Neural cell (in vitro differentiated cells): ENCODE measurements at regions not wholly inside any gene's neighbourhood (a gene's known extent, or its start where the extent isn't known, plus 50 kb on each side); places are given as distances from the start of the nearest gene placed in this dataset.

Experiments used
- H2AFZ ChIP-seq: fragments of 200-600, 300-800 bp; sonication (generic), shearing (Covaris generic); 2 replicates; pipeline ENCODE4 v1.6.0; 2014; ENCODE audit warnings: low read depth, mild to moderate bottlenecking, antibody characterized with exemption, low read length, moderate library complexity
- H3F3A ChIP-seq: fragments of 200-600 bp; shearing (Covaris generic); 2 replicates; pipeline ENCODE4 v1.6.1; 2016; ENCODE audit warnings: mild to moderate bottlenecking, moderate library complexity, mixed read lengths, antibody characterized with exemption, low read length; ENCODE audit not compliant: insufficient read depth, poor library complexity, severe bottlenecking
- H3K27ac ChIP-seq: fragments of 200-600, 300-800 bp; sonication (generic), shearing (Covaris generic); 2 replicates; pipeline ENCODE4 v1.5.1; 2014; ENCODE audit warnings: mild to moderate bottlenecking, low read length, moderate library complexity
- H3K27me3 ChIP-seq: fragments of 300-800, 200-600 bp; sonication (generic), shearing (Covaris generic); 2 replicates; pipeline ENCODE4 v1.6.0; 2014; ENCODE audit warnings: mild to moderate bottlenecking, low read depth, low read length, moderate library complexity; ENCODE audit not compliant: insufficient read depth
- H3K36me3 ChIP-seq: fragments of 300-800, 200-600 bp; sonication (generic), shearing (Covaris generic); 2 replicates; pipeline ENCODE4 v1.5.1; 2014; ENCODE audit warnings: mild to moderate bottlenecking, antibody characterized with exemption, low read length, moderate library complexity; ENCODE audit not compliant: insufficient read depth
- H3K4me2 ChIP-seq: fragments of 300-800, 200-600 bp; sonication (generic), shearing (Covaris generic); 2 replicates; pipeline ENCODE4 v1.6.0; 2014; ENCODE audit warnings: mild to moderate bottlenecking, low read length
- H3K4me3 ChIP-seq: fragments of 300-800, 200-600 bp; sonication (generic), shearing (Covaris generic); 2 replicates; pipeline ENCODE4 v1.5.1; 2014; ENCODE audit warnings: mild to moderate bottlenecking, low read length, moderate library complexity
- H3K79me2 ChIP-seq: fragments of 200-600 bp; shearing (Covaris generic); replicated peaks from 2 replicates; pipeline ENCODE4 v1.6.0; 2014; ENCODE audit warnings: mild to moderate bottlenecking, low read length, moderate library complexity; ENCODE audit not compliant: insufficient read depth
- H3K9ac ChIP-seq: fragments of 300-800, 200-600 bp; sonication (generic), shearing (Covaris generic); 2 replicates; pipeline ENCODE4 v1.6.1; 2016; ENCODE audit warnings: mild to moderate bottlenecking, low read length, mixed read lengths
- H3K9me2 ChIP-seq: fragments of 200-600 bp; shearing (Covaris generic); 2 replicates; pipeline ENCODE4 v1.6.1; 2016; ENCODE audit warnings: mild to moderate bottlenecking, low read length, mixed read lengths; ENCODE audit not compliant: insufficient read depth
- H3K9me3 ChIP-seq: fragments of 200-600, 300-800 bp; sonication (generic), shearing (Covaris generic); 2 replicates; pipeline ENCODE4 v1.6.1; 2016; ENCODE audit warnings: mild to moderate bottlenecking, mixed run types, low read length, moderate library complexity, mixed read lengths
- H4K20me1 ChIP-seq: fragments of 200-600 bp; shearing (Covaris generic); 2 replicates; pipeline ENCODE4 v1.6.1; 2016; ENCODE audit warnings: mild to moderate bottlenecking, mixed run types; ENCODE audit not compliant: insufficient read depth
- EP300 ChIP-seq: fragments of 450-650 bp; conservative IDR thresholded peaks from 2 replicates; pipeline ENCODE4 v1.6.1; 2014; ENCODE audit warnings: antibody characterized with exemption, mild to moderate bottlenecking, moderate library complexity; ENCODE audit not compliant: poor library complexity, severe bottlenecking
- EZH2 ChIP-seq: fragments of 200-600, 300-800 bp; shearing (Covaris generic), sonication (generic); IDR thresholded peaks from 2 replicates; pipeline ENCODE4 v1.6.1; 2014; ENCODE audit warnings: antibody characterized with exemption, low read length, borderline replicate concordance, mild to moderate bottlenecking; ENCODE audit not compliant: insufficient read depth, poor library complexity, severe bottlenecking
- MXI1 ChIP-seq: fragments of 450-650 bp; conservative IDR thresholded peaks from 2 replicates; pipeline ENCODE4 v1.6.1; 2014; ENCODE audit warnings: antibody characterized with exemption, mild to moderate bottlenecking; ENCODE audit not compliant: poor library complexity, severe bottlenecking
- POLR2AphosphoS5 ChIP-seq: IDR thresholded peaks from 2 replicates; pipeline ENCODE4 v1.6.1; 2012
- RAD21 ChIP-seq: fragments of 450-650 bp; conservative IDR thresholded peaks from 2 replicates; pipeline ENCODE4 v1.6.1; 2014; ENCODE audit warnings: antibody characterized with exemption, mild to moderate bottlenecking, moderate library complexity
- SMC3 ChIP-seq: fragments of 450-650 bp; conservative IDR thresholded peaks from 2 replicates; pipeline ENCODE4 v1.6.1; 2014; ENCODE audit warnings: antibody characterized with exemption, mild to moderate bottlenecking, moderate library complexity; ENCODE audit not compliant: poor library complexity
- TAF1 ChIP-seq: IDR thresholded peaks from 2 replicates; pipeline ENCODE4 v1.6.1; 2012; ENCODE audit warnings: low read depth
- TF ChIP-seq, protein P1 (sequence below): IDR thresholded peaks from 2 replicates; pipeline ENCODE4 v1.6.1; 2012; ENCODE audit warnings: borderline replicate concordance
- TF ChIP-seq, protein P2 (sequence below): fragments of 450-650 bp; IDR thresholded peaks from 2 replicates; pipeline ENCODE4 v1.5.1; 2014; ENCODE audit warnings: antibody characterized with exemption, mild to moderate bottlenecking, moderate library complexity; ENCODE audit not compliant: poor library complexity, severe bottlenecking

DNA sequence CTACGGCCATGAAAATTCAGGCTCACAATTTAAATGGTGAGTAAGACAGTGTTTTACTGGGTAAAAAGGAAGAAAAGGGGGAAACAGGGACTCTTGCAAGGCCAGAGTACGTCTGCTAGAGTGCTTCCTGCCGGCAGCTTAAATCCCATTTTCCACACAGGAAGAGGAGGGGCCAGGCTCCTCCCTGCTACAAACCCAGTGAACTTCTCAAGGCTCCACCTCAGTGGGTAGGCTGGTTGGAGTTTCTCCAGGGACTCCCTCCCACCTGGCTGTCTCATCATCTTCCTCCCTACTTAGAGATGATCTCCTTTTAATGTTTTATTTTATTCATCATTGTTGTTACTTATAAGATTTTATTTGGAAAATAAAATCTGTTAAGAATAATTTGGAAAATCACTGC is 62.6 kb upstream of the SEMA3C start:
- Histone ChIP-seq H3K36me3 (no peaks in the 10 kb centered on the region), H2AFZ (no peak overlapping the region), H3K9me2 (no peaks in the 10 kb centered on the region), H3F3A (no peaks in the 10 kb centered on the region), H3K4me3 (no peak overlapping the region), H3K9me3 (no peaks in the 10 kb centered on the region), H3K27ac (no peak overlapping the region), H3K9ac (no peak overlapping the region), H3K4me2 (no peak overlapping the region), H3K79me2 (no peaks in the 10 kb centered on the region), H3K27me3 (no peaks in the 10 kb centered on the region), H4K20me1 (no peaks in the 10 kb centered on the region)
- TF ChIP-seq EP300 (no peak), POLR2AphosphoS5 (no peak), MXI1 (no peak), TAF1 (no peak), RAD21 (no peak), SMC3 (no peak)
- TF ChIP-seq, protein P1, sequence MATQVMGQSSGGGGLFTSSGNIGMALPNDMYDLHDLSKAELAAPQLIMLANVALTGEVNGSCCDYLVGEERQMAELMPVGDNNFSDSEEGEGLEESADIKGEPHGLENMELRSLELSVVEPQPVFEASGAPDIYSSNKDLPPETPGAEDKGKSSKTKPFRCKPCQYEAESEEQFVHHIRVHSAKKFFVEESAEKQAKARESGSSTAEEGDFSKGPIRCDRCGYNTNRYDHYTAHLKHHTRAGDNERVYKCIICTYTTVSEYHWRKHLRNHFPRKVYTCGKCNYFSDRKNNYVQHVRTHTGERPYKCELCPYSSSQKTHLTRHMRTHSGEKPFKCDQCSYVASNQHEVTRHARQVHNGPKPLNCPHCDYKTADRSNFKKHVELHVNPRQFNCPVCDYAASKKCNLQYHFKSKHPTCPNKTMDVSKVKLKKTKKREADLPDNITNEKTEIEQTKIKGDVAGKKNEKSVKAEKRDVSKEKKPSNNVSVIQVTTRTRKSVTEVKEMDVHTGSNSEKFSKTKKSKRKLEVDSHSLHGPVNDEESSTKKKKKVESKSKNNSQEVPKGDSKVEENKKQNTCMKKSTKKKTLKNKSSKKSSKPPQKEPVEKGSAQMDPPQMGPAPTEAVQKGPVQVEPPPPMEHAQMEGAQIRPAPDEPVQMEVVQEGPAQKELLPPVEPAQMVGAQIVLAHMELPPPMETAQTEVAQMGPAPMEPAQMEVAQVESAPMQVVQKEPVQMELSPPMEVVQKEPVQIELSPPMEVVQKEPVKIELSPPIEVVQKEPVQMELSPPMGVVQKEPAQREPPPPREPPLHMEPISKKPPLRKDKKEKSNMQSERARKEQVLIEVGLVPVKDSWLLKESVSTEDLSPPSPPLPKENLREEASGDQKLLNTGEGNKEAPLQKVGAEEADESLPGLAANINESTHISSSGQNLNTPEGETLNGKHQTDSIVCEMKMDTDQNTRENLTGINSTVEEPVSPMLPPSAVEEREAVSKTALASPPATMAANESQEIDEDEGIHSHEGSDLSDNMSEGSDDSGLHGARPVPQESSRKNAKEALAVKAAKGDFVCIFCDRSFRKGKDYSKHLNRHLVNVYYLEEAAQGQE = no peak
- TF ChIP-seq, protein P2, sequence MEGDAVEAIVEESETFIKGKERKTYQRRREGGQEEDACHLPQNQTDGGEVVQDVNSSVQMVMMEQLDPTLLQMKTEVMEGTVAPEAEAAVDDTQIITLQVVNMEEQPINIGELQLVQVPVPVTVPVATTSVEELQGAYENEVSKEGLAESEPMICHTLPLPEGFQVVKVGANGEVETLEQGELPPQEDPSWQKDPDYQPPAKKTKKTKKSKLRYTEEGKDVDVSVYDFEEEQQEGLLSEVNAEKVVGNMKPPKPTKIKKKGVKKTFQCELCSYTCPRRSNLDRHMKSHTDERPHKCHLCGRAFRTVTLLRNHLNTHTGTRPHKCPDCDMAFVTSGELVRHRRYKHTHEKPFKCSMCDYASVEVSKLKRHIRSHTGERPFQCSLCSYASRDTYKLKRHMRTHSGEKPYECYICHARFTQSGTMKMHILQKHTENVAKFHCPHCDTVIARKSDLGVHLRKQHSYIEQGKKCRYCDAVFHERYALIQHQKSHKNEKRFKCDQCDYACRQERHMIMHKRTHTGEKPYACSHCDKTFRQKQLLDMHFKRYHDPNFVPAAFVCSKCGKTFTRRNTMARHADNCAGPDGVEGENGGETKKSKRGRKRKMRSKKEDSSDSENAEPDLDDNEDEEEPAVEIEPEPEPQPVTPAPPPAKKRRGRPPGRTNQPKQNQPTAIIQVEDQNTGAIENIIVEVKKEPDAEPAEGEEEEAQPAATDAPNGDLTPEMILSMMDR = no peak

DNA sequence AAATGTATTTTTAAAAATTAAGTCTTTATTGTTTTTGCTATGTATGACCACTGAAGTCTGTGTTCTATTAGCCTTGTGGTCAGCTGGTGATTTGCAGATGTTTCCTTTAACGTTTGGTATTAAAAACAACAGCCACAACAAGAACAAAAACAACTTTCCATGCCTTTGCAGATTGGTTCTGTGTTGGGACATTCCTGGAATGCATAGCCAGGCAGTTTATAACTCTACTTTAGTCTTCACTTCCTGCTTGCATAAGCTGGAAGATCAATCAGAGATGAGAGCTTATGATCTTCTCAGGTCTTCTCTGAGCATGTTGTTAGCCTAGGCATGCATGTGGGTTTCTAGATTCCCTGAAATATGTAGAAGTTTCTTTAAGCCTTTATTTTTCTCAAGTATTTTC is 58.9 kb upstream of the SEMA3C start:
- no peaks in the 10 kb centered on the region for H3F3A ChIP-seq
- TF ChIP-seq MXI1 = no peak
- TF ChIP-seq EP300 = no peak
- no peak for TF ChIP-seq SMC3
- no peak for TF ChIP-seq RAD21
- TF ChIP-seq, protein P1 = no peak
- no peak for TF ChIP-seq EZH2
- no peak for TF ChIP-seq POLR2AphosphoS5
- TF ChIP-seq TAF1 = no peak
- TF ChIP-seq, protein P2 = no peak
- no peak overlapping the region for H2AFZ ChIP-seq
- no peak overlapping the region for H3K4me2 ChIP-seq
- no peaks in the 10 kb centered on the region for H3K36me3 ChIP-seq
- no peaks in the 10 kb centered on the region for H3K79me2 ChIP-seq
- no peaks in the 10 kb centered on the region for H3K9me2 ChIP-seq
- H3K4me3 ChIP-seq = no peak overlapping the region
- no peaks in the 10 kb centered on the region for H3K27me3 ChIP-seq
- no peak overlapping the region for H3K27ac ChIP-seq
- no peaks in the 10 kb centered on the region for H4K20me1 ChIP-seq
- H3K9ac ChIP-seq = no peak overlapping the region
- no peaks in the 10 kb centered on the region for H3K9me3 ChIP-seq
